ENCODE measurements at regions not wholly inside any gene's neighbourhood (a gene's known extent, or its start where the extent isn't known, plus 50 kb on each side); places are given as distances from the start of the nearest gene placed in this dataset.

DNA sequence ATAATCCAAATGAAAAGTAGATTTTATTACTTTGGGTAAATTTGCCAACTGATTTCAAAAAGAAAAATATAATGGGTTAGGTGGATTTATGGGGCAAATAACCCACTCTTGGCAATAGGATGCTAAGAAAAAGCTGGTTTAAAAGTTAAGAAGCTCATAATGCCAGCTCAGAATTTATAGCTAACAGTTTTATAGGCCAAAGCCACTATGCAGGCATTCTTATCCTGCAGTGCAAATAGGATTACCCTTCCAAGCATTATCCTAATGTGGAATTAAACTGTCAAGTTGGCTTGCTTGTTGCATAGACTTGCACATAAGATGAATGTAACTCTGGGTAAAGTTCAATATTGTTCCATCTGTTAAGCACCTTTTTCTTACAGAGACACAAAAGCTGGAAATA lies 703.0 kb downstream of the PCDH18 start:
- CTCF ChIA-PET, result interaction anchor here (1.0 to 1.3 kb wide), 3 partner anchors 10 to 24 kb away, joined by 3 to 4 read pairs (median 3); no protein-coding TSS in a partner anchor
- ATAC-seq (ENCODE audit: low read depth) (no peak), DNase-seq (no peak)
- no peak overlapping the region for H3K4me2 ChIP-seq (ENCODE audit: low read depth, low read length)
- no peak overlapping the region for H3K18ac ChIP-seq (ENCODE audit: low read depth, low read length)
- dilution Hi-C loops (cut with HindIII; ENCODE audit: low sequenced_read_pairs, unreplicated experiment) (no loop called here), intact Hi-C loops (cut with micrococcal nuclease) (no loop called here), in situ Hi-C loops (cut with MboI; ENCODE audit: low sequenced_read_pairs) (no loop called here)
- no peak overlapping the region for H3K4ac ChIP-seq (ENCODE audit: low read depth, low read length)
- no peak overlapping the region for H2AFZ ChIP-seq (replicated peaks; ENCODE audit: low read length, poor library complexity)
- no peak overlapping the region for H2AK5ac ChIP-seq (ENCODE audit: low read depth, low read length)
- POLR2A ChIA-PET (ENCODE audit: unreplicated experiment), result no interaction called here
- BruUV-seq (replicated peaks), result no TSS peak
- no peaks in the 10 kb centered on the region for H3K79me1 ChIP-seq (ENCODE audit: low read depth in 1 of 2, low read length in 2 of 2)
- H4K20me1 ChIP-seq (ENCODE audit: insufficient read depth, low read length), result no peaks in the 10 kb centered on the region
- H3K23ac ChIP-seq (ENCODE audit: low read depth, low read length), result no peak overlapping the region
- H4K8ac ChIP-seq (ENCODE audit: low read depth in 2 of 2, low read length in 2 of 2), result no peak overlapping the region
- H3K9me3 ChIP-seq (ENCODE audit: control insufficient read depth, insufficient read depth, low read length), result no peaks in the 10 kb centered on the region
- no peaks in the 10 kb centered on the region for H3K9me1 ChIP-seq (ENCODE audit: insufficient read depth, low read length)
- no peaks in the 10 kb centered on the region for H3K27me3 ChIP-seq (ENCODE audit: control insufficient read depth, insufficient read depth, low read length)
- no peak overlapping the region for H2BK15ac ChIP-seq (ENCODE audit: low read depth, low read length)
- TF ChIP-seq POLR2A (IDR thresholded peaks at IDR 0.05; ENCODE audit: low read depth, low read length) (no peak), MXI1 (IDR thresholded peaks at IDR 0.05; ENCODE audit: borderline replicate concordance, low read depth, low read length) (no peak), MAZ (IDR thresholded peaks at IDR 0.05; ENCODE audit: borderline replicate concordance, low read depth, low read length) (no peak), CHD1 (IDR thresholded peaks at IDR 0.05; ENCODE audit: low read depth, low read length) (no peak), MAFK (IDR thresholded peaks at IDR 0.05; ENCODE audit: low read depth, low read length) (no peak), RAD21 (IDR thresholded peaks at IDR 0.05; ENCODE audit: low read length) (no peak), SMC3 (IDR thresholded peaks at IDR 0.05; ENCODE audit: low read depth, low read length) (no peak), CEBPB (IDR thresholded peaks at IDR 0.05; ENCODE audit: low read depth, low read length) (no peak), NFE2L2 (IDR thresholded peaks at IDR 0.05; ENCODE audit: low read depth, low read length) (no peak), FOS (IDR thresholded peaks at IDR 0.05; ENCODE audit: low read depth, low read length) (no peak), RFX5 (IDR thresholded peaks at IDR 0.05; ENCODE audit: low read depth, low read length) (no peak), BHLHE40 (IDR thresholded peaks at IDR 0.05; ENCODE audit: low read depth, low read length) (no peak), RCOR1 (IDR thresholded peaks at IDR 0.05; ENCODE audit: insufficient replicate concordance, low read length) (no peak)
- TF ChIP-seq, protein P1, sequence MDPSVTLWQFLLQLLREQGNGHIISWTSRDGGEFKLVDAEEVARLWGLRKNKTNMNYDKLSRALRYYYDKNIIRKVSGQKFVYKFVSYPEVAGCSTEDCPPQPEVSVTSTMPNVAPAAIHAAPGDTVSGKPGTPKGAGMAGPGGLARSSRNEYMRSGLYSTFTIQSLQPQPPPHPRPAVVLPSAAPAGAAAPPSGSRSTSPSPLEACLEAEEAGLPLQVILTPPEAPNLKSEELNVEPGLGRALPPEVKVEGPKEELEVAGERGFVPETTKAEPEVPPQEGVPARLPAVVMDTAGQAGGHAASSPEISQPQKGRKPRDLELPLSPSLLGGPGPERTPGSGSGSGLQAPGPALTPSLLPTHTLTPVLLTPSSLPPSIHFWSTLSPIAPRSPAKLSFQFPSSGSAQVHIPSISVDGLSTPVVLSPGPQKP (IDR thresholded peaks at IDR 0.05; ENCODE audit: borderline replicate concordance, low read depth, low read length), result no peak
- TF ChIP-seq, protein P2, sequence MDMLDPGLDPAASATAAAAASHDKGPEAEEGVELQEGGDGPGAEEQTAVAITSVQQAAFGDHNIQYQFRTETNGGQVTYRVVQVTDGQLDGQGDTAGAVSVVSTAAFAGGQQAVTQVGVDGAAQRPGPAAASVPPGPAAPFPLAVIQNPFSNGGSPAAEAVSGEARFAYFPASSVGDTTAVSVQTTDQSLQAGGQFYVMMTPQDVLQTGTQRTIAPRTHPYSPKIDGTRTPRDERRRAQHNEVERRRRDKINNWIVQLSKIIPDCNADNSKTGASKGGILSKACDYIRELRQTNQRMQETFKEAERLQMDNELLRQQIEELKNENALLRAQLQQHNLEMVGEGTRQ (IDR thresholded peaks at IDR 0.05; ENCODE audit: low read depth, low read length), result no peak
- TF ChIP-seq, protein P3, sequence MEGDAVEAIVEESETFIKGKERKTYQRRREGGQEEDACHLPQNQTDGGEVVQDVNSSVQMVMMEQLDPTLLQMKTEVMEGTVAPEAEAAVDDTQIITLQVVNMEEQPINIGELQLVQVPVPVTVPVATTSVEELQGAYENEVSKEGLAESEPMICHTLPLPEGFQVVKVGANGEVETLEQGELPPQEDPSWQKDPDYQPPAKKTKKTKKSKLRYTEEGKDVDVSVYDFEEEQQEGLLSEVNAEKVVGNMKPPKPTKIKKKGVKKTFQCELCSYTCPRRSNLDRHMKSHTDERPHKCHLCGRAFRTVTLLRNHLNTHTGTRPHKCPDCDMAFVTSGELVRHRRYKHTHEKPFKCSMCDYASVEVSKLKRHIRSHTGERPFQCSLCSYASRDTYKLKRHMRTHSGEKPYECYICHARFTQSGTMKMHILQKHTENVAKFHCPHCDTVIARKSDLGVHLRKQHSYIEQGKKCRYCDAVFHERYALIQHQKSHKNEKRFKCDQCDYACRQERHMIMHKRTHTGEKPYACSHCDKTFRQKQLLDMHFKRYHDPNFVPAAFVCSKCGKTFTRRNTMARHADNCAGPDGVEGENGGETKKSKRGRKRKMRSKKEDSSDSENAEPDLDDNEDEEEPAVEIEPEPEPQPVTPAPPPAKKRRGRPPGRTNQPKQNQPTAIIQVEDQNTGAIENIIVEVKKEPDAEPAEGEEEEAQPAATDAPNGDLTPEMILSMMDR (conservative IDR thresholded peaks at IDR 0.05; ENCODE audit: low read depth, low read length), result no peak
- H3K4me1 ChIP-seq (ENCODE audit: control insufficient read depth, insufficient read depth, low read length), result no peaks in the 10 kb centered on the region
- no peak overlapping the region for H2BK120ac ChIP-seq (ENCODE audit: low read depth, low read length)
- no peak overlapping the region for H3K27ac ChIP-seq (ENCODE audit: insufficient read depth, low read length)
- no peak overlapping the region for H2BK20ac ChIP-seq (ENCODE audit: low read depth, low read length)
- no peak overlapping the region for H2AK9ac ChIP-seq (replicated peaks; ENCODE audit: low read depth, low read length, poor library complexity)
- no peak overlapping the region for H3K56ac ChIP-seq (ENCODE audit: extremely low read depth, insufficient read depth, low read length)
- no peak overlapping the region for H2BK5ac ChIP-seq (ENCODE audit: low read depth, low read length, poor library complexity, severe bottlenecking)
- no peak overlapping the region for H3K9ac ChIP-seq (ENCODE audit: low read depth, low read length)
- no peak overlapping the region for H4K91ac ChIP-seq (ENCODE audit: insufficient read depth, low read depth, low read length)
- H3K36me3 ChIP-seq (ENCODE audit: control insufficient read depth, insufficient read depth, low read length), result no peaks in the 10 kb centered on the region
- H3K4me3 ChIP-seq (ENCODE audit: insufficient read depth, low read depth, low read length), result no peak overlapping the region
- no peak overlapping the region for H3K14ac ChIP-seq (replicated peaks; ENCODE audit: low read depth, low read length)
- no peak overlapping the region for H4K5ac ChIP-seq (ENCODE audit: low read depth, low read length)

Measured in IMR-90 (cell line).